Adrenal gland (tissue), 9 donors: ENCODE measurements at regions not wholly inside any gene's neighbourhood (a gene's known extent, or its start where the extent isn't known, plus 50 kb on each side); places are given as distances from the start of the nearest gene placed in this dataset.

Source experiments
- DNase-seq, 7 donors: peaks; one replicate each; pipeline ENCODE4 v3.0.0-alpha.2; 2019 to 2020
- H3K27ac ChIP-seq, 5 donors: fragments of 200-600 bp; sonication (generic) in 4 of 5; 1 replicate in 3 of 5; 2 replicates in 2 of 5; pipeline versions ENCODE4 v1.5.1 to v1.8.0; 2016 to 2020; ENCODE audit warnings: mild to moderate bottlenecking in 1 of 5
- H3K27me3 ChIP-seq: fragments of 200-600 bp; 2 replicates; pipeline ENCODE4 v1.8.0; 2021
- H3K36me3 ChIP-seq, 2 donors: fragments of 200-600 bp; replicated peaks in 1 of 2; 1 replicate in 1 of 2; 2 replicates in 1 of 2; pipeline versions ENCODE4 v1.5.1 to v1.8.0; 2018 to 2022
- H3K4me1 ChIP-seq, 2 donors: fragments of 200-600 bp; replicated peaks in 1 of 2; 1 replicate in 1 of 2; 2 replicates in 1 of 2; pipeline versions ENCODE4 v1.5.1 to v1.8.0; 2018 to 2021
- H3K4me3 ChIP-seq, 4 donors: fragments of 200-600 bp; sonication (generic) in 3 of 4; one replicate each; pipeline ENCODE4 v1.5.1; 2016 to 2018
- H3K9me3 ChIP-seq, 3 donors: fragments of 200-600 bp; sonication (generic) in 1 of 3; replicated peaks in 1 of 3; 1 replicate in 2 of 3; 2 replicates in 1 of 3; pipeline versions ENCODE4 v1.5.1 to v1.8.0; 2016 to 2021
- CTCF ChIP-seq, 6 experiments: fragments of 450-650 bp in 4 of 6; fragments of 200-600 bp in 2 of 6; sonication (generic) in 1 of 6; IDR thresholded peaks; 1 replicate in 5 of 6; 2 replicates in 1 of 6; pipeline versions ENCODE4 v1.5.1 to v1.8.0; 2016 to 2021; ENCODE audit warnings: antibody characterized with exemption in 6 of 6, mild to moderate bottlenecking in 2 of 6, moderate library complexity in 1 of 6
- POLR2A ChIP-seq, 2 donors: fragments of 450-650 bp; IDR thresholded peaks; one replicate each; pipeline ENCODE4 v1.6.1; 2017; ENCODE audit warnings: antibody characterized with exemption in 2 of 2, mild to moderate bottlenecking in 2 of 2, moderate library complexity in 1 of 2
- WGBS, 4 donors: extraction: QIAGEN DNeasy Blood & Tissue Kit in 2 of 4; methylation state at CpG; one replicate each; pipeline versions ENCODE4 v1.1.5 to v1.1.7; 2013 to 2017; 5-methylcytosine and 5-hydroxymethylcytosine counted together
- intact Hi-C, 2 donors: fragments of 100-400 bp; cut with DNase I; formaldehyde crosslinking; loops; one replicate each; pipeline versions ENCODE4 v1.14.1 to v1.15.0; 2022 to 2023
- donor health status: healthy with polysubstance abuse.
- donor health status: Bipolar disorder and iron deficiency.
- donor health status: DM: yes; HTN: yes; CAD: no.
- donor health status: DM: no; HTN: no; CAD: no.
- donor health status: DM: no; HTN: no; CAD: no.

GRCh38 chr4:189826657-189827056, 114.0 kb upstream of the FRG1 start:
- Histone ChIP-seq H3K4me3 (no peak overlapping the region), H3K36me3 (no peaks in the 10 kb centered on the region), H3K27ac (no peak overlapping the region), H3K27me3 (no peaks in the 10 kb centered on the region), H3K4me1 (no peaks in the 10 kb centered on the region), H3K9me3 (no peaks in the 10 kb centered on the region)
- TF ChIP-seq CTCF (IDR thresholded peaks at IDR 0.05), result no peak
- no peak for TF ChIP-seq POLR2A (IDR thresholded peaks at IDR 0.05)
- intact Hi-C loops, result no loop called here
- DNase-seq, result no peak
- WGBS, 4 donors, result 43 to 62% (median 53%) methylated on average over 4 of the region's 4 CpGs

GRCh38 chr4:189828081-189828697, 112.5 kb upstream of the FRG1 start:
- intact Hi-C loops, result no loop called here
- 66 to 73% (median 70%) methylated on average over 7 of the region's 7 CpGs for WGBS, 4 donors
- H3K9me3 ChIP-seq, result no peaks in the 10 kb centered on the region
- H3K4me3 ChIP-seq, result no peak overlapping the region
- H3K27ac ChIP-seq, result no peak overlapping the region
- DNase-seq, result no peak
- H3K36me3 ChIP-seq, result no peaks in the 10 kb centered on the region
- no peaks in the 10 kb centered on the region for H3K27me3 ChIP-seq
- no peaks in the 10 kb centered on the region for H3K4me1 ChIP-seq
- TF ChIP-seq POLR2A (IDR thresholded peaks at IDR 0.05) (no peak), CTCF (IDR thresholded peaks at IDR 0.05) (no peak)

- Histone ChIP-seq H3K36me3 (no peaks in the 10 kb centered on the region), H3K4me3 (no peak overlapping the region), H3K9me3 (no peaks in the 10 kb centered on the region), H3K4me1 (no peaks in the 10 kb centered on the region), H3K27me3 (no peaks in the 10 kb centered on the region), H3K27ac (no peak overlapping the region)
- 75 to 78% (median 76%) methylated on average over 6 of the region's 6 CpGs for WGBS, 4 donors
- intact Hi-C loops, result no loop called here
- no peak for DNase-seq
- TF ChIP-seq POLR2A (IDR thresholded peaks at IDR 0.05), result no peak
- no peak for TF ChIP-seq CTCF (IDR thresholded peaks at IDR 0.05)
These were observed 108.1 kb upstream of the FRG1 start for GRCh38 chr4:189832528-189832927.

DNA sequence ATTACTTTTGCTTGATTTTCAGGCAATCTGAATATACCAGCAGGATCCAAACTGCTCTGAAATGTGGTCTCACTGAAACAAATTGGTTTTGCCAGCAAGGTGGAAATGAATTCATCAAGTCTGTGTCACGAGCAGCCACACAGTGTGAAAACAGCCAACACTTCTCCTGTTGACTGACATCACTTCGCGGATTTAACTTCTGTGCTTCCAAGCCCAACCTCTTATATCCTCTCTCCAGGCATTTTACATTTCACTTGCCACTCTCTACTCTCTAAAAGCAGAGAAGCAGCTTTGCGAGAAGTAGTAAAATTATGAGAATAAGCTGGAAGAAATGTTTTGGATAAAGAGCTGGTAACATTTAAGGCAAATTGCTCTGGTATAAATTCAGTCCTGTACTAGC, 106.1 kb upstream of the FRG1 start:
- H3K36me3 ChIP-seq, result no peaks in the 10 kb centered on the region
- H3K4me1 ChIP-seq, result no peaks in the 10 kb centered on the region
- no peaks in the 10 kb centered on the region for H3K9me3 ChIP-seq
- 59 to 78% (median 76%) methylated on average over 4 of the region's 4 CpGs for WGBS, 4 donors
- DNase-seq, result no peak
- no peaks in the 10 kb centered on the region for H3K27me3 ChIP-seq
- no peak overlapping the region for H3K4me3 ChIP-seq
- intact Hi-C loops, result no loop called here
- no peak overlapping the region for H3K27ac ChIP-seq
- TF ChIP-seq CTCF (IDR thresholded peaks at IDR 0.05), result no peak
